Natural killer cell (primary cell): ENCODE measurements at regions not wholly inside any gene's neighbourhood (a gene's known extent, or its start where the extent isn't known, plus 50 kb on each side); places are given as distances from the start of the nearest gene placed in this dataset.

Source experiments
- ATAC-seq, 3 donors: fragments of 150-1000 bp in 2 of 3; fragments of 200-7000 bp in 1 of 3; cut with Tn5 transposase; 1 replicate in 1 of 3; 2 replicates in 2 of 3; pipeline ENCODE4 v1.10.0; 2021; ENCODE audit warnings: mild to moderate bottlenecking in 2 of 3, moderate library complexity in 2 of 3
- DNase-seq, 2 donors: peaks; one replicate each; pipeline versions ENCODE4 v3.0.0 to v3.0.0-alpha.2; 2013 to 2021; ENCODE audit warnings: mixed read lengths in 1 of 2
- H3K27ac ChIP-seq: one replicate; pipeline ENCODE4 v1.5.1; 2013; ENCODE audit warnings: mild to moderate bottlenecking, low read length
- H3K27me3 ChIP-seq: one replicate; pipeline ENCODE4 v1.6.1; 2013; ENCODE audit warnings: low read length; ENCODE audit not compliant: control insufficient read depth, insufficient read depth
- H3K36me3 ChIP-seq: one replicate; pipeline ENCODE4 v1.6.1; 2013; ENCODE audit warnings: low read length; ENCODE audit not compliant: control insufficient read depth, insufficient read depth
- H3K4me1 ChIP-seq: one replicate; pipeline ENCODE4 v1.6.1; 2013; ENCODE audit warnings: low read length; ENCODE audit not compliant: control insufficient read depth, insufficient read depth
- H3K4me3 ChIP-seq: one replicate; pipeline ENCODE4 v1.5.1; 2013; ENCODE audit warnings: low read length
- H3K9me3 ChIP-seq: one replicate; pipeline ENCODE4 v1.6.1; 2013; ENCODE audit warnings: low read length; ENCODE audit not compliant: control insufficient read depth, insufficient read depth
- H3K27ac Mint-ChIP-seq, 2 donors: one replicate each; pipeline ENCODE4 v1.8.0; 2022; ENCODE audit warnings: mild to moderate bottlenecking in 2 of 2, mixed read lengths in 2 of 2, moderate library complexity in 1 of 2
- H3K27me3 Mint-ChIP-seq, 2 donors: one replicate each; pipeline ENCODE4 v1.8.0; 2022; ENCODE audit warnings: low read depth in 2 of 2, mixed read lengths in 2 of 2
- H3K36me3 Mint-ChIP-seq: one replicate; pipeline ENCODE4 v1.8.0; 2022; ENCODE audit warnings: mixed read lengths
- H3K4me1 Mint-ChIP-seq, 2 donors: one replicate each; pipeline ENCODE4 v1.8.0; 2022; ENCODE audit warnings: mixed read lengths in 2 of 2
- H3K4me3 Mint-ChIP-seq: one replicate; pipeline ENCODE4 v1.8.0; 2022; ENCODE audit warnings: mild to moderate bottlenecking, moderate library complexity, mixed read lengths
- H3K9me3 Mint-ChIP-seq, 2 donors: one replicate each; pipeline ENCODE4 v1.8.0; 2022; ENCODE audit warnings: mixed read lengths in 2 of 2
- CTCF ChIP-seq: fragments of 200-600 bp; IDR thresholded peaks from one replicate; pipeline ENCODE4 v1.8.0; 2022; ENCODE audit warnings: antibody characterized with exemption
- WGBS: methylation state at CpG from one replicate; pipeline ENCODE4 v1.1.7; 2013; ENCODE audit warnings: missing lambda C conversion rate; ENCODE audit not compliant: insufficient coverage; 5-methylcytosine and 5-hydroxymethylcytosine counted together
- intact Hi-C: fragments of 100-400 bp; cut with micrococcal nuclease; formaldehyde crosslinking; loops from one replicate; pipeline ENCODE4 v1.14.2; 2022

GRCh38 chr2:226077841-226078240, 678.3 kb downstream of the NYAP2 start:
- Mint-ChIP-seq H3K4me1 (no peaks in the 10 kb centered on the region), H3K9me3 (peaks cover 14 to 27% of the 10 kb centered on the region in 2 donors), H3K4me3 (no peak overlapping the region), H3K36me3 (no peaks in the 10 kb centered on the region), H3K27ac (no peak overlapping the region), H3K27me3 (no peaks in the 10 kb centered on the region)
- Histone ChIP-seq H3K36me3 (no peaks in the 10 kb centered on the region), H3K4me1 (no peaks in the 10 kb centered on the region), H3K9me3 (no peaks in the 10 kb centered on the region), H3K4me3 (no peak overlapping the region), H3K27me3 (no peaks in the 10 kb centered on the region), H3K27ac (no peak overlapping the region)
- intact Hi-C loops, result no loop called here
- no peak for ATAC-seq
- TF ChIP-seq CTCF, result no peak
- no peak for DNase-seq

DNA sequence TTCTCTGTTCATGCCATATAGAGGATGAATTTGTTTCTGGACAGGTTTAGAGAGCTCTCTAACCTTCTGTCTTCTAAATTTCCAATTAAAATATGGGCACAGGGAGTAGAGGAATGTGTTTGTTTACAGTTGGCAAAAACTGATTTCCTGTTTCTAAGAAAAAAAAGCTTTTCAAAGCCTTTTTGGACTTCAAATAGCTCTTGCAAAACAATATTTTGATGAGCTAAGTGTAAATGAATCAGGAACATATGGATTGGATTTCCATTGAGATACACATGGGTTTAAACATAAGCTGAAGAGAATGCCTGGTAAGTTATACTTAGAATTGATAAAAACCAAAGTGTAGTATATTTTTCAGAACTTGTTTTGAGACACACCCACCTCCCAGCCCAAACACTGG, 677.5 kb downstream of the NYAP2 start:
- intact Hi-C loops, result no loop called here
- no peaks in the 10 kb centered on the region for H3K27me3 ChIP-seq
- H3K4me3 Mint-ChIP-seq, result no peak overlapping the region
- H3K9me3 ChIP-seq, result no peaks in the 10 kb centered on the region
- TF ChIP-seq CTCF, result no peak
- H3K4me3 ChIP-seq, result no peak overlapping the region
- peaks cover 14 to 27% of the 10 kb centered on the region in 2 donors for H3K9me3 Mint-ChIP-seq
- H3K27me3 Mint-ChIP-seq, result no peaks in the 10 kb centered on the region
- no peaks in the 10 kb centered on the region for H3K36me3 Mint-ChIP-seq
- DNase-seq, result no peak
- no peaks in the 10 kb centered on the region for H3K36me3 ChIP-seq
- ATAC-seq, result no peak
- no peak overlapping the region for H3K27ac ChIP-seq
- no peak overlapping the region for H3K27ac Mint-ChIP-seq
- no peaks in the 10 kb centered on the region for H3K4me1 ChIP-seq
- no peaks in the 10 kb centered on the region for H3K4me1 Mint-ChIP-seq

DNA sequence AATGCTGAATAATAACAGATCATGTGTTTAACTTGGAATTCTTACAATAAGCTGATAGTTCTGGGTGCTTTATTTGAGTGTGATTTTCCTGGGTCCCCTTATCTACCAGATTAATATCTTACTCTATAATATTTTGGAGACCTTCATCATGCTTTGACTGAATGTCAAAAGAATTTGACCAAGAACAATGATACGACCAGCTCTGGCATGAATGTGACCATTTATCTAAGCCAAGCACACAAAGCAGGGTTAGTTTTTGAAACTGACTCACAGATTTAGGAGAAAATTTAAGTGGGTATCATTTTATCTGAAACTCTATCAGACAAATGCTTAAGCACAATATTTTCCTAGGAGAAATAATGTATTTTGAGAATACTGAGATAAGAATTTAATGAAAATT, 677.0 kb downstream of the NYAP2 start:
- peaks cover 17 to 30% of the 10 kb centered on the region in 2 donors for H3K9me3 Mint-ChIP-seq
- H3K27me3 Mint-ChIP-seq, result no peaks in the 10 kb centered on the region
- Histone ChIP-seq H3K27ac (no peak overlapping the region), H3K4me3 (no peak overlapping the region), H3K4me1 (no peaks in the 10 kb centered on the region), H3K9me3 (no peaks in the 10 kb centered on the region), H3K27me3 (no peaks in the 10 kb centered on the region), H3K36me3 (no peaks in the 10 kb centered on the region)
- no peaks in the 10 kb centered on the region for H3K4me1 Mint-ChIP-seq
- intact Hi-C loops, result no loop called here
- no peaks in the 10 kb centered on the region for H3K36me3 Mint-ChIP-seq
- H3K27ac Mint-ChIP-seq, result no peak overlapping the region
- H3K4me3 Mint-ChIP-seq, result no peak overlapping the region
- DNase-seq, result no peak
- no peak for ATAC-seq
- 75% methylated on average over 1 of the region's 1 CpG for WGBS
- no peak for TF ChIP-seq CTCF

DNA sequence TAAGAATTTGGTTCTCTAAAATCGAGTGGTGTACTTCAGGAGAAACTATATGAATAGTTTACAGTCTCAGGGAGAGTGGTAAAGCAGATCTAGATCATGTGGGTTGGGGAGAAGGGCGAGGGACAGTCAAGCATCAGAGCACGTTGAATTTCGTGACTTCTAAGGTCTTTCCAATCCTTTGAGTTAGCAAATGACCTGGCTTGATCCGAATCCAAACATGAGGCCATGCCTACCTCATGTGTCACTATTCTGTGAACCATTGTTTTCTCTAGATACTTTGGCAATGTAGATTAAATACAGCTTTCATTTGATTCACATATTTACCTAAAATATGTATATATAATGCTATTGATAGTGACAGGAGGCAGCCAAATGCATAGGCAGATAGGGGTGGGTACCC, 674.9 kb downstream of the NYAP2 start:
- DNase-seq, result no peak
- H3K4me3 Mint-ChIP-seq, result no peak overlapping the region
- Histone ChIP-seq H3K9me3 (no peaks in the 10 kb centered on the region), H3K27ac (no peak overlapping the region), H3K4me1 (no peaks in the 10 kb centered on the region), H3K27me3 (no peaks in the 10 kb centered on the region), H3K4me3 (no peak overlapping the region), H3K36me3 (no peaks in the 10 kb centered on the region)
- H3K9me3 Mint-ChIP-seq, result peaks cover 22 to 30% of the 10 kb centered on the region in 2 donors
- no peak overlapping the region for H3K27ac Mint-ChIP-seq
- no peaks in the 10 kb centered on the region for H3K36me3 Mint-ChIP-seq
- ATAC-seq, result no peak
- intact Hi-C loops, result no loop called here
- WGBS, result 53% methylated on average over 5 of the region's 5 CpGs
- no peaks in the 10 kb centered on the region for H3K27me3 Mint-ChIP-seq
- no peak for TF ChIP-seq CTCF
- no peaks in the 10 kb centered on the region for H3K4me1 Mint-ChIP-seq
